ENCODE measurements at regions not wholly inside any gene's neighbourhood (a gene's known extent, or its start where the extent isn't known, plus 50 kb on each side); places are given as distances from the start of the nearest gene placed in this dataset.

DNA sequence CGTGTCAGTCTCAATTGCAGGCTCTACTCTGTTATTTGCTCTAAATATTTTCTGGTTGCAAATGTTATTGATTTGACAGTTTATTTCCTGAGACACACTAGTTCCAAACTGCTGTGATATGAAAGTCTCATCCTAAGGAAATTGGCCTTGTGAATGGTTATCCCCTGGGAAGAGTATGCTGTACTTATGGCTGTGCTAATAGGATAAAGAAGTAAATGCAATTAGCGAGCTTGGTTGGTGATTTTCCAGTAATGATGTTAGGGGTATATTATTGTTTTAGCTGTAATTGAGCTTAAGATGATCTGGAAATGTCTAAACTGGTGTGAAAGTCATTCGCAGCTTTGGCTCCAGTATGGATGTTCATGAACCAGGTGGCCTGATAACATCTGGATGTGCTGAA, 197.9 kb downstream of the SUDS3 start:
- TF ChIP-seq, protein P1, sequence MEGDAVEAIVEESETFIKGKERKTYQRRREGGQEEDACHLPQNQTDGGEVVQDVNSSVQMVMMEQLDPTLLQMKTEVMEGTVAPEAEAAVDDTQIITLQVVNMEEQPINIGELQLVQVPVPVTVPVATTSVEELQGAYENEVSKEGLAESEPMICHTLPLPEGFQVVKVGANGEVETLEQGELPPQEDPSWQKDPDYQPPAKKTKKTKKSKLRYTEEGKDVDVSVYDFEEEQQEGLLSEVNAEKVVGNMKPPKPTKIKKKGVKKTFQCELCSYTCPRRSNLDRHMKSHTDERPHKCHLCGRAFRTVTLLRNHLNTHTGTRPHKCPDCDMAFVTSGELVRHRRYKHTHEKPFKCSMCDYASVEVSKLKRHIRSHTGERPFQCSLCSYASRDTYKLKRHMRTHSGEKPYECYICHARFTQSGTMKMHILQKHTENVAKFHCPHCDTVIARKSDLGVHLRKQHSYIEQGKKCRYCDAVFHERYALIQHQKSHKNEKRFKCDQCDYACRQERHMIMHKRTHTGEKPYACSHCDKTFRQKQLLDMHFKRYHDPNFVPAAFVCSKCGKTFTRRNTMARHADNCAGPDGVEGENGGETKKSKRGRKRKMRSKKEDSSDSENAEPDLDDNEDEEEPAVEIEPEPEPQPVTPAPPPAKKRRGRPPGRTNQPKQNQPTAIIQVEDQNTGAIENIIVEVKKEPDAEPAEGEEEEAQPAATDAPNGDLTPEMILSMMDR (conservative IDR thresholded peaks at IDR 0.05), result no peak
- TF ChIP-seq EZH2 (IDR thresholded peaks at IDR 0.05; ENCODE audit: low read depth), result no peak

Data from PC-9 (cell line).